Kidney (tissue), 13 donors: ENCODE measurements at regions not wholly inside any gene's neighbourhood (a gene's known extent, or its start where the extent isn't known, plus 50 kb on each side); places are given as distances from the start of the nearest gene placed in this dataset.

ENCODE experiments used
- DNase-seq, 5 donors: peaks; one replicate each; pipeline ENCODE4 v3.0.0-alpha.2; 2013 to 2020
- FAIRE-seq: peaks from 2 replicates; lab custom pipeline; 2012; peaks lifted over from hg19 to GRCh38; lab: Jason Lieb, UNC
- H3K27ac ChIP-seq, 2 donors: one replicate each; pipeline ENCODE4 v1.7.0; 2013; ENCODE audit warnings: low read depth in 2 of 2, low read length in 2 of 2, inconsistent platforms in 1 of 2
- H3K27me3 ChIP-seq: one replicate; pipeline ENCODE4 v1.7.1; 2013; ENCODE audit warnings: low read length, inconsistent platforms; ENCODE audit not compliant: control insufficient read depth, insufficient read depth
- H3K36me3 ChIP-seq, 3 donors: one replicate each; pipeline versions ENCODE4 v1.7.0 to v1.7.1; 2013; ENCODE audit warnings: low read length in 3 of 3, control low read depth in 1 of 3, inconsistent platforms in 1 of 3; ENCODE audit not compliant: insufficient read depth in 3 of 3, control insufficient read depth in 2 of 3
- H3K4me1 ChIP-seq, 3 donors: one replicate each; pipeline versions ENCODE4 v1.7.0 to v1.7.1; 2013; ENCODE audit warnings: low read length in 3 of 3, inconsistent platforms in 1 of 3, low read depth in 1 of 3; ENCODE audit not compliant: control insufficient read depth in 2 of 3, insufficient read depth in 2 of 3
- H3K4me3 ChIP-seq, 3 donors: one replicate each; pipeline versions ENCODE4 v1.7.0 to v1.8.1; 2013; ENCODE audit warnings: low read length in 3 of 3, control low read depth in 1 of 3, inconsistent platforms in 1 of 3
- H3K9ac ChIP-seq, 3 donors: one replicate each; pipeline versions ENCODE4 v1.7.0 to v1.7.1; 2013; ENCODE audit warnings: low read length in 3 of 3, control low read depth in 1 of 3, inconsistent platforms in 1 of 3
- H3K9me3 ChIP-seq, 3 donors: one replicate each; pipeline versions ENCODE4 v1.7.0 to v1.7.1; 2013; ENCODE audit warnings: low read length in 3 of 3, control low read depth in 1 of 3, inconsistent platforms in 1 of 3; ENCODE audit not compliant: control insufficient read depth in 2 of 3, insufficient read depth in 1 of 3
- intact Hi-C: fragments of 100-400 bp; cut with DNase I; formaldehyde crosslinking; loops from one replicate; pipeline ENCODE4 v1.11.1; 2022
- TF ChIP-seq, protein P1 (sequence below): IDR thresholded peaks from 3 replicates; pipeline ENCODE4 v1.5.1; 2012; ENCODE audit warnings: mild to moderate bottlenecking, moderate library complexity, borderline replicate concordance; ENCODE audit not compliant: insufficient read depth; ENCODE audit errors: extremely low read depth
- donor health status: control.
- donor health status: control.
- donor health status: control.
- donor health status: control.
- donor health status: control.
- donor health status: DM: yes; HTN: yes; CAD: no.
- donor health status: Normal renal cell carcinoma (clear cell type).

DNA sequence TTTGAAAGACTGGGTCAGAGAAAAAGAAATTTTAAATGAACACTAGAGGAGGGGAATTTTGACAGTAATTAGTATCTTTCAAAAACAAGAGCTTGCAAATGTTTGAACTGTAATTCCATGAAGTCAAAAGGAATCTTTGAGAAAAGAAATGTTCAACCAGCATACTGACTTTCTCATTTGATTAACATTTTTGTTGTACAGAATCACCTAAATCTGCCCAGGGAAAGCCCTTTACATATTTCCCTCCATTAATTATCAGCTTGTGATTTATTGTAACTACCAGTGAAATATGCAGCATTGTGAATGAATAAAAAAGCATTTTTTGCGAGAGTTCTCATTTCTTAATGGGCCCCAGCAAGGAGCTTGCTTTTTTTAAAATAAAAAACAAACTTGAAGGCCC, 61.2 kb upstream of the CCDC91 start:
- peak in 1 of 5 donors; percentile 52 for DNase-seq
- intact Hi-C loops = no loop called here
- no peaks in the 10 kb centered on the region for H3K36me3 ChIP-seq
- no peaks in the 10 kb centered on the region for H3K27me3 ChIP-seq
- no peak overlapping the region for H3K9ac ChIP-seq
- H3K4me1 ChIP-seq = no peaks in the 10 kb centered on the region
- no peak overlapping the region for H3K4me3 ChIP-seq
- TF ChIP-seq, protein P1, sequence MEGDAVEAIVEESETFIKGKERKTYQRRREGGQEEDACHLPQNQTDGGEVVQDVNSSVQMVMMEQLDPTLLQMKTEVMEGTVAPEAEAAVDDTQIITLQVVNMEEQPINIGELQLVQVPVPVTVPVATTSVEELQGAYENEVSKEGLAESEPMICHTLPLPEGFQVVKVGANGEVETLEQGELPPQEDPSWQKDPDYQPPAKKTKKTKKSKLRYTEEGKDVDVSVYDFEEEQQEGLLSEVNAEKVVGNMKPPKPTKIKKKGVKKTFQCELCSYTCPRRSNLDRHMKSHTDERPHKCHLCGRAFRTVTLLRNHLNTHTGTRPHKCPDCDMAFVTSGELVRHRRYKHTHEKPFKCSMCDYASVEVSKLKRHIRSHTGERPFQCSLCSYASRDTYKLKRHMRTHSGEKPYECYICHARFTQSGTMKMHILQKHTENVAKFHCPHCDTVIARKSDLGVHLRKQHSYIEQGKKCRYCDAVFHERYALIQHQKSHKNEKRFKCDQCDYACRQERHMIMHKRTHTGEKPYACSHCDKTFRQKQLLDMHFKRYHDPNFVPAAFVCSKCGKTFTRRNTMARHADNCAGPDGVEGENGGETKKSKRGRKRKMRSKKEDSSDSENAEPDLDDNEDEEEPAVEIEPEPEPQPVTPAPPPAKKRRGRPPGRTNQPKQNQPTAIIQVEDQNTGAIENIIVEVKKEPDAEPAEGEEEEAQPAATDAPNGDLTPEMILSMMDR = no peak
- FAIRE-seq = no peak
- H3K9me3 ChIP-seq = no peaks in the 10 kb centered on the region
- no peak overlapping the region for H3K27ac ChIP-seq

DNA sequence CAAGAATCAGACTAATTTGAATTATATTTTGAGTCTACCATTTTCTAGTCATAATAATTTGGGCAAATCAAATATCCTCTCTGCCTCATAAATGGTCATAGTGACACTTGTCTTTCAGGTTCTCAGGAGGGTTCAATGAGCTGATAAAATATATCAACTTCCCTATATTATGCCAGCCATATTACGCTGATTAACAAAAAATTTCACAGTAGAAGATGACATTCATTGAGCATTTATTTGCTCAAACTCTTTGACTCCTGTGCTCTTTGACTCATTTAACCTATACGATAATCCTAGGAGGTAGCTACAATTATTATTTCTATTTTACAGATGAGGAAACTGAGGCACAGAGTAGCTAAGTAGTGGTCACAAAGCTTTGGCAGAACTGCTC, 60.0 kb upstream of the CCDC91 start:
- Histone ChIP-seq H3K27me3 (no peaks in the 10 kb centered on the region), H3K4me3 (no peak overlapping the region), H3K36me3 (no peaks in the 10 kb centered on the region), H3K4me1 (no peaks in the 10 kb centered on the region), H3K9ac (no peak overlapping the region), H3K9me3 (no peaks in the 10 kb centered on the region), H3K27ac (no peak overlapping the region)
- intact Hi-C loops = no loop called here
- DNase-seq (no peak), FAIRE-seq (no peak)
- TF ChIP-seq, protein P1 = no peak

DNA sequence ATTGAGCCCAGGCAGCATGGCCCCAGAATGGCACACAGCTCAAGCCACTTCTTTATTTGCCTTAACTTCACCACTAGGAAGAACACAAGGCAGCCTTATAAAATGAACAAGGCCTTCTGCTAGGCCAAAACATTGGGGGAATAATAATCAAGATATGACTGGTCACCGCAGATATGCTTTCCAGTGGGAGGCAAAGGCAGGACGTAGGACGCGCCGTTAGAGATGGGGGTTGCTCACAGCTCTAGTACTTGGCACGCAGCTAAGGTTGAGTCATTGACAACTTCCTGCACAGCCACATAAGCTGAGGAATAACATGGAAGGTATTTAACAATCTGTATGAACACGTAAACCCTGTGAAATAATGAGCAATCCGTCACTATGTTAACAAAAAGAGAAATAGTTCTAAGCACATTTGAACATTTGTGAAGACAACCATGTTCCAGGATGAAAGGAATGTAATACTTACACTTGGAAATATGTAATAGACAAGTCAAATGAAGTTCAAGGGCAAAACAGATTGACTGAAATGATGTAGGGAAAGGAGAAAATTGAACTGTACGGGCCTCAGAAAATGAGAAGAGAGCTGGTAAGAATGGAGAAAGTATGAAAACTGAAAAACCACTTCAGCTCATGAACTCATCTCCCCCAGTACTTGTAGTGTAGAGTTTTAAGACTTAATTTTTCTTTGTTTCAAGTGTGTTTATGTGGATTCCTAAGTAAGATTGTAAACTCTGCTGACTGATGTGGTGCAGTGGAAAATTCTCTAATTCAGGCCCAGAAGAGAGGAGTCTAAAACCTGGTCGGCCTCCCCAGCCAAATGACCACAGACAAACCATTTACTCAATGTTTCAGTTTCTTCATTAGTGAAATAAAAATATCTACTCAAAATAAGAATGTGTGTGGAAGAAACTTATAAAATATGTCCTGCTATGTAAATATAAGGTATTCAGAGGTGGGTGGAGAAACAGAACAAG, 59.3 kb upstream of the CCDC91 start:
- intact Hi-C loops = no loop called here
- FAIRE-seq = no peak

More for the DNA sequence above, 59.3 kb upstream of the CCDC91 start:
- no peaks in the 10 kb centered on the region for H3K27me3 ChIP-seq
- TF ChIP-seq, protein P1 = no peak
- no peak for DNase-seq
- no peaks in the 10 kb centered on the region for H3K9me3 ChIP-seq
- H3K4me1 ChIP-seq = no peaks in the 10 kb centered on the region
- H3K4me3 ChIP-seq = no peak overlapping the region
- H3K9ac ChIP-seq = no peak overlapping the region
- H3K27ac ChIP-seq = no peak overlapping the region
- H3K36me3 ChIP-seq = no peaks in the 10 kb centered on the region
